OCI-LY7 (cell line): ENCODE measurements at regions not wholly inside any gene's neighbourhood (a gene's known extent, or its start where the extent isn't known, plus 50 kb on each side); places are given as distances from the start of the nearest gene placed in this dataset.

Experiments
- BruUV-seq: library from RNA; stranded (reverse); fragments of 400-500 nt; replicated peaks from 2 replicates; lab custom pipeline; 2021; lab: Mats Ljungman, UMichigan
- CTCF ChIA-PET: fragments of 300-600 bp; sonication (Branson Sonifier 250); formaldehyde crosslinking; loops from one replicate; lab custom pipeline; 2022; ENCODE audit warnings: antibody characterized with exemption; ENCODE audit not compliant: unreplicated experiment; lab: Charles Lee
- POLR2A ChIA-PET: fragments of 300-600 bp; sonication (Branson Sonifier 250); formaldehyde crosslinking; loops from one replicate; lab custom pipeline; 2022; ENCODE audit warnings: antibody characterized with exemption; lab: Charles Lee
- DNase-seq: peaks from one replicate; pipeline ENCODE4 v3.0.0-alpha.2; 2015; ENCODE audit warnings: low spot score
- H2AFZ ChIP-seq: fragments of 200-600 bp; sonication (generic), shearing (Covaris generic); 2 replicates; pipeline ENCODE4 v1.6.1; 2014; ENCODE audit warnings: mild to moderate bottlenecking, antibody characterized with exemption, low read length, moderate library complexity
- H3K27ac ChIP-seq: fragments of 200-600 bp; sonication (generic); 2 replicates; pipeline ENCODE4 v1.5.1; 2014; ENCODE audit warnings: mixed run types, low read depth, mild to moderate bottlenecking, moderate library complexity, low read length, inconsistent platforms; ENCODE audit not compliant: poor library complexity, severe bottlenecking
- H3K36me3 ChIP-seq: fragments of 200-600 bp; sonication (generic); 2 replicates; pipeline ENCODE4 v1.6.1; 2014; ENCODE audit warnings: mild to moderate bottlenecking, antibody characterized with exemption, low read length, moderate library complexity, mixed read lengths; ENCODE audit not compliant: insufficient read depth
- H3K4me1 ChIP-seq: fragments of 200-600 bp; sonication (generic); 2 replicates; pipeline ENCODE4 v1.5.1; 2014; ENCODE audit warnings: mild to moderate bottlenecking, low read length; ENCODE audit not compliant: insufficient read depth, poor library complexity, severe bottlenecking
- H3K4me2 ChIP-seq: fragments of 200-600 bp; sonication (generic); 2 replicates; pipeline ENCODE4 v1.6.1; 2014; ENCODE audit warnings: mild to moderate bottlenecking, low read length
- H3K4me3 ChIP-seq: fragments of 200-600 bp; sonication (generic); 2 replicates; pipeline ENCODE4 v1.5.1; 2014; ENCODE audit warnings: mild to moderate bottlenecking, low read depth, low read length; ENCODE audit not compliant: poor library complexity, severe bottlenecking
- H3K79me2 ChIP-seq: fragments of 200-600 bp; sonication (generic); 2 replicates; pipeline ENCODE4 v1.6.1; 2016; ENCODE audit warnings: low read depth, mild to moderate bottlenecking, low read length, moderate library complexity, mixed read lengths; ENCODE audit not compliant: insufficient read depth
- H3K9me2 ChIP-seq: fragments of 200-600 bp; sonication (generic); 2 replicates; pipeline ENCODE4 v1.6.1; 2016; ENCODE audit warnings: mild to moderate bottlenecking, low read length, mixed read lengths; ENCODE audit not compliant: insufficient read depth
- H3K9me3 ChIP-seq: fragments of 200-600 bp; sonication (generic); 2 replicates; pipeline ENCODE4 v1.6.1; 2014; ENCODE audit warnings: mild to moderate bottlenecking, mixed run types, low read length, mixed read lengths
- H4K20me1 ChIP-seq: fragments of 200-600 bp; sonication (generic); 2 replicates; pipeline ENCODE4 v1.6.1; 2014; ENCODE audit warnings: mild to moderate bottlenecking, antibody characterized with exemption, low read length, moderate library complexity, mixed read lengths; ENCODE audit not compliant: insufficient read depth
- CTCF ChIP-seq: fragments of 200-600 bp; sonication (generic); conservative IDR thresholded peaks from 2 replicates; pipeline ENCODE4 v1.5.1; 2014; ENCODE audit warnings: mild to moderate bottlenecking, antibody characterized with exemption, low read length, moderate library complexity, mixed read lengths
- EZH2phosphoT487 ChIP-seq: fragments of 200-600 bp; sonication (generic); IDR thresholded peaks from 2 replicates; pipeline ENCODE4 v1.6.1; 2018; ENCODE audit warnings: low read depth, borderline replicate concordance, mild to moderate bottlenecking, mixed run types, antibody characterized with exemption, low read length, moderate library complexity, mixed read lengths
- intact Hi-C: fragments of 100-400 bp; cut with micrococcal nuclease; formaldehyde crosslinking; loops from one replicate; pipeline ENCODE4 v1.10.0; 2022; ENCODE audit not compliant: unreplicated experiment

GRCh38 chr3:120528163-120528562 lies 68.0 kb upstream of the NDUFB4 start:
- intact Hi-C loops, result no loop called here
- Histone ChIP-seq H3K27ac (no peak overlapping the region), H3K79me2 (no peaks in the 10 kb centered on the region), H3K4me3 (no peak overlapping the region), H3K9me2 (no peaks in the 10 kb centered on the region), H3K9me3 (no peaks in the 10 kb centered on the region), H3K36me3 (no peaks in the 10 kb centered on the region), H3K4me1 (no peaks in the 10 kb centered on the region), H2AFZ (no peak overlapping the region), H3K4me2 (no peak overlapping the region), H4K20me1 (no peaks in the 10 kb centered on the region)
- POLR2A ChIA-PET, result interaction anchor here (0.6 kb wide), 1 partner anchor 425 kb away, joined by 4 read pairs; no protein-coding TSS in a partner anchor
- TF ChIP-seq EZH2phosphoT487 (no peak), CTCF (no peak)
- DNase-seq, result no peak
- CTCF ChIA-PET, result no interaction called here
- no TSS peak for BruUV-seq

- POLR2A ChIA-PET, result no interaction called here
- intact Hi-C loops, result no loop called here
- DNase-seq, result no peak
- Histone ChIP-seq H3K36me3 (no peaks in the 10 kb centered on the region), H3K9me3 (no peaks in the 10 kb centered on the region), H3K9me2 (no peaks in the 10 kb centered on the region), H3K4me2 (no peak overlapping the region), H3K79me2 (no peaks in the 10 kb centered on the region), H2AFZ (no peak overlapping the region), H3K27ac (no peak overlapping the region), H4K20me1 (no peaks in the 10 kb centered on the region), H3K4me1 (no peaks in the 10 kb centered on the region), H3K4me3 (no peak overlapping the region)
- no TSS peak for BruUV-seq
- TF ChIP-seq EZH2phosphoT487 (no peak), CTCF (no peak)
- CTCF ChIA-PET, result no interaction called here
Observed at GRCh38 chr3:120526011-120526870, 69.9 kb upstream of the NDUFB4 start.
